NCI-H226 (cell line): ENCODE measurements at regions not wholly inside any gene's neighbourhood (a gene's known extent, or its start where the extent isn't known, plus 50 kb on each side); places are given as distances from the start of the nearest gene placed in this dataset.

Source experiments
- DNase-seq: peaks from one replicate; pipeline ENCODE4 v3.0.0-alpha.2; 2015

GRCh38 chr3:117485841-117486240 lies 776.3 kb downstream of the TUSC7 start:
- no peak for DNase-seq

DNA sequence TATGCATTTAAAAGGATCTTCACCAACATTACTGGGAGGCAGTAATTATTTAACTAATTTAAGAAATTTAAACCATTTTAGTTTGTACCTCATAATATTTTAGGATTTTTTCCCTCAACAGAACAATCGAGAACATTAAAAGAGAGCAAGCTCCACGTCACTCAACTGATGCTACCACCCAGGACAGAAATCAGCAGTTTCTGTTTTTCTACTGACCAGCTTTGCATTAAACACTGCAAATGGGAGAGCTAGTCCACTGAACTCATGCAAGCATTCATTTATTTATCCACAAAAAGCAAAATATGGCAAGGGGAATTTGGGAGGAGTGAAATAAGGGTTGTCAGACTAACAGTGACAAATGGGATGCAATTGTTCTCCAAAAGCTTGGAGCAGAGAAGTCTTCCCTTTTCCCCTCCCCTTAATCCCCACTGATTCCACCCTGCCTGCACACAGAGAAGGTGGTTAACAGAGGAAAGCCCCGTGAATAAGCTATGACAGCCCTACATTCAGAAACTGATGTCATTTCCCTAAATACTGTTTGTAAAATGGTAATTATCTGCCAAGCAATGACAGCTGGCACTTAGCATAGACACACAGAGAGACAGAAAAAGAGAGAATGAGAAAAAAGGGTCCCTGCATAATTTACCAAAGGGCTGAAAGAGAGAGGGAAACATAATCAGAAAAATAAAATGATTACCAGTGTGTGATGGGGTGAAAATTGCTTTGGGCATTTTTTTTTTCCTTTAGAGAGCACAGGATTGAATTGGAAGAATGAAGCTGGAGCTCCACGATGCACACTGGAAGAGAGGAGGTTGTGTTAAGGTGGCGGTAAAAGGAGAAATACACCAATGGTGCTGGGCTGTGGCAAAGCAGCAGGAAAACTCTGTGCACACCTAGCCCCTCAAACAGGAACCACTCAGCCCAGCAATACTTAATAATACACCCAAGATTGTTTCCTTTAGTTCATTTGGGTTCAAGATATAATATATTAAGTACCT lies 777.4 kb downstream of the TUSC7 start:
- no peak for DNase-seq

- no peak for DNase-seq
Observed at GRCh38 chr3:117488983-117489382, 779.4 kb downstream of the TUSC7 start.

DNA sequence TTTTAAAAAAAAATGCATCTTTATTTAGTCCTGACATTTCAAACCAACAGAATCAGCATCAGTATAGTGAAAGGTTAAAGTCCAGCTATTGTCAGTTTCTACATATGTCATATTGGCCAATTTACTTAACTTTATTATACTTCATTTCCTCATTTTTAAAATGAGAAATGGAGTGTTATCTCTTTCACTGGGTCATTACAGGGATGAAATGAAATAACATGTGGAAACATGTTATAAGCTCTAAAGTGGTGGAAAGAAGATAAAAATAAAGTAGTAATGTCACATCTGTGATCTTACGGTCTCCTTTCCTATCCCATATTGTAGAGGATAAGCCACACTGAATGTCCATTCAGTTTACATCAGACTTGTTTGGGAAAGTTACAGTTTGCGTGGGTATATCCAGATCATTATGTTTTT lies 780.1 kb downstream of the TUSC7 start:
- DNase-seq, result no peak

DNA sequence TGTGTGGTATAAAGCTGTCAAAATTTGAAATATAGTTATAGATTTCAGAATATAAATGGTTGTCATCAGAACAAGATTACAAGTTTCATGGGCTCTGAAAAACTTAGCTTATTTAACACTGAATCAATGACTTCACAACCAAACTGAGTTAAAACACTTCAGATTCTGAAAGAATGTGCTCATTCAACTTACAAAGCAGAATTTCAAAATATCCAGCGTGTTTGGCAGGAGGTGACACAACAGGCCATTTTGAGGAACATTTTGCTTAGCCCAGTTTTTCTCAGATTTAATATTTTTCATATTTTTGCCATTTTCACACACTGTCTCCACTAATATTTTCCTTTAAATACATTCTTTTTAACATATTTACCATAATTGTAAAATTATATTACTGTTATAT lies 781.1 kb downstream of the TUSC7 start:
- DNase-seq, result no peak

DNA sequence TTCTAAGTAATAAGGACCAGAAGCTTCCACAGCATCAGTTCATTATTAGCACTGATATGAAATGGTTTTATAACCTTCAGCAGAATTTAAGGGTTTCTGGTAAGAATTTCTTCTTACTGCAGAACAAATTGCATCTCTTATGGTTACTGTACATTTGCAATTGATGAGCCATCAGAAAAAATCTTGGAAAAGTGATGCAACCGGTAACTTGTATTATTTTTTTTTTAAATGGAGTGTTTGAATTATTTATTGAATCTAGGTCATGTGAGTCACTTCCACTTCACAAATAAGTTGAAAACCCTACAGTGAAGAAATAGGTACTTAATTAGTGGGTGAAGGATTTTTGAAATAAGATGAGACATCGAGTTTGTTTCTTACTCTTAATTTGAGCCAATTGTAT lies 786.0 kb downstream of the TUSC7 start:
- no peak for DNase-seq

DNA sequence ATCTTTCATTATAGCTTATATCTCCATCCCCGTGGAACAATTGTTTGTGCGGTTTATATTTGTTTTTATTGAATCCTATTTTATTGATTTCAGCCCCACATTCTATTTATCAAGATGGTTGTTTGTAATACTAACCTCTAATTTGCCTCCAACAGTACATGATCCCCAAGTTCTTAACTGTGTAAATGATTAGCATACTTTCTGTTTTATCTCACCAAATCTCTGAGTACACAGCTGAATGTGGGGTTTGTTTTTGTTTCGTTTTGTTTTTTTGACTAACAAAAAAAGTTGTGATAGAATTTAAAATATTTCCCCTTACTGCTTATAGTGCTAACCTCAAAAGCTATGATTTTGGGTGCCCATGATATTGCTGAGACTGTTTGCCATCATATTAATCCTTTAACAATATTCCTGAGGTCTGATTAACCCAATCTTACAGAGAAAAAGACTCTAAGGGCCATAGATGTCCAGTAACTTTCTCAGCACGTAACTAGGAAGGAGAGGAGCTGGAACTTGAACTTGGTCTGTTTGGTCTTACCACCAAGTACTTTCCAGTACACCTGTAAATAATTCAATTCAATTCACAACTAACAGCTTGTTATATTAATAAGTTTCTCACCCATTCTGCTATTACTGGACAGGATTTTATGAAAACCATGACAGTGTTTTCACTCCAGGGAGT lies 789.8 kb downstream of the TUSC7 start:
- DNase-seq, result no peak

- DNase-seq, result no peak
Observed at GRCh38 chr3:117507958-117508357, 798.4 kb downstream of the TUSC7 start.

- no peak for DNase-seq
Observed at GRCh38 chr3:117509858-117510257, 800.3 kb downstream of the TUSC7 start.

DNA sequence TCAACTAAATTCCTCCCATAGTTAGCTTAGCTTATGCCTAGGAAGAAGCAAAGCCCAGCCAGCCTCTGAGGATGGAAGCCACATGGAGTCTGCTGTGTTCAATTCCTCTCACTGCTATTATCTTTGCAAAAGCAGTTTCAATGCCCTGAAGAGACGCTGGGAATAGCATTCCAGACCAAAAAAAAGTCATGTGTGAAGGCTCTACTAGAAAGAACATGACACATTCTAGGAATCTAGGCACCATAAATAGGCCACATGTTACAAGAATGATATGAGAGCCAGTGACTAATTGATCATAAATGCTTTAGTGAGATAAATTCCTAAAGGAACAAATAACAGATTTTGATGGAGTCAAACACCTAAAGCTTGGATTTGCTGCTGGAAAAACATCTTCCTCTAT lies 800.8 kb downstream of the TUSC7 start:
- DNase-seq, result no peak

DNA sequence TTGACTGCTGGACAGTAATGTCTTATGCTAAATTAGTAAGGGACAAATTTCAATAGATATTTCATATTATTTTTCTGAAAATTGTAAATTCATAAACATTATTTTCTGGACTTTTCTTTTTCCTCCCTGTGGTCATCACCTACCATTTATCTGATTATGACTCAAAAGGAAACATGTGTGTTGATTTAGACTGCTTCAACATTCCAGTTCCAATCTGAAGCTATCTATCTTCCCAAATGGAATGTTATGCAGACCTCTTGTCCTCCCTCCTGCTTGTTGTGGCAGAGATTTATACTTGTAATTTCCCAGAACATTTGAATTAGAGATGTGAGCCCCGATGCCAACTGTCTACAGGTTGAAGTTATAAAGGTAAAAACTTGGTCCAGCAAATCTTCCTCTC lies 803.4 kb downstream of the TUSC7 start:
- no peak for DNase-seq

- no peak for DNase-seq
Observed at GRCh38 chr3:117515309-117515708, 805.7 kb downstream of the TUSC7 start.

- DNase-seq, result no peak
Observed at GRCh38 chr3:117518364-117518763, 808.8 kb downstream of the TUSC7 start.

DNA sequence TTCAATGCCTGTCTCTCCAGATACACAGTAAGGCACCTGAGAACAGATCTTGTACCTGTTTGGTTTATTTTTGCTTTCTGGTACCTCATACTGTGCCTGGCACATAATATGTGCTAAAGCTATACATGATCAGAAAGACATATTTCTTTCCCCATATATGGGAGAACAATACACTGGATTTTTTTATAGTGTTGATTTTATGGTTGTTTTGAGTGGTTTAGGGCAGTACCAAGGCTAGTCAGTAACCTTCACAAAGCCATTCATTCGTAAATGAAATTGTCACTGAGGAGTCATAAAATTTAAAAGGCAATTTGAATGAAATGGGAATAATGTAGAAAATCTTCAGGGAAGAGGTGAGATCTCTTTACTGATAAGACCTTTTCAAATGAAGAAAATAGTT lies 810.2 kb downstream of the TUSC7 start:
- no peak for DNase-seq

GRCh38 chr3:117520582-117520981 lies 811.0 kb downstream of the TUSC7 start:
- no peak for DNase-seq

DNA sequence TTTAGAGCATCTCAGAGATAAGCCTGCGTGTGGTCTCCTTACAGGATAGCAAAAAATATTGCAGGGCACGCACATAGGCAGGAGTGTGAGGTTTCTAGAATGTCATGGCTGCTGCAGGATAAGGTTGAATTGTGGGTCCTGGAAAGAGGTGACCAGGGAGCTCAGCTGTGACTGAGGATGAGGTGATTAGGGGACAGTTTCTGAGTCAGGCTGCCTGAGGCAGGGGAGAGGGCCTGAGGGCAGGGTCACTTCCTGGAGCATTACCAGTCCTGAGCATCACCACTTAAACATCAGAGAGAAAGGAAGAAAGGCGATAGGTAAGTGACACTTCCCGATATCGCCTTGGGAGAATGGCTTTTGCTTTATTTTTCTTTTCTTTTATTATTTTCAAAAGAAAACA lies 813.8 kb downstream of the TUSC7 start:
- DNase-seq, result no peak

GRCh38 chr3:117524890-117525289 lies 815.3 kb downstream of the TUSC7 start:
- DNase-seq, result no peak

- DNase-seq, result no peak
Observed at GRCh38 chr3:117526470-117527079, 817.0 kb downstream of the TUSC7 start.

DNA sequence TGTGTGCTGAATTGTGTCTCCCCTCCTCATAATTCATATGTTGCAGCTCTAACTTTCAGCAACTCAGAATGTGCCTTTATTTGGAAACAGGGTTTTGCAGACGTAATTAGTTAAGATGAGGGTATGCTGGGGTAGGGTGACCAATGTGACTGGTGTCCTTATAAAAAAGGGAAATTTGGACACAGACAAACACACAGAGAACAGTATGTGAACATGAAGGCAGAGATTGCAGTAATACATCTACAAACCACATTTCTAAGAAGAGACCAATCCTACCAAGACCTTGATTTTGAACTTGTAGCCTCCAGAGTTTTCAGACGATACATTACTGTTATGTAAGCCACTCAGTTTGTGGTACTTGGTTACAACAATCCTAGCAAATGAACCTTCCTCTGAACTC lies 817.8 kb downstream of the TUSC7 start:
- no peak for DNase-seq

- no peak for DNase-seq
Observed at GRCh38 chr3:117528688-117529087, 819.1 kb downstream of the TUSC7 start.

DNA sequence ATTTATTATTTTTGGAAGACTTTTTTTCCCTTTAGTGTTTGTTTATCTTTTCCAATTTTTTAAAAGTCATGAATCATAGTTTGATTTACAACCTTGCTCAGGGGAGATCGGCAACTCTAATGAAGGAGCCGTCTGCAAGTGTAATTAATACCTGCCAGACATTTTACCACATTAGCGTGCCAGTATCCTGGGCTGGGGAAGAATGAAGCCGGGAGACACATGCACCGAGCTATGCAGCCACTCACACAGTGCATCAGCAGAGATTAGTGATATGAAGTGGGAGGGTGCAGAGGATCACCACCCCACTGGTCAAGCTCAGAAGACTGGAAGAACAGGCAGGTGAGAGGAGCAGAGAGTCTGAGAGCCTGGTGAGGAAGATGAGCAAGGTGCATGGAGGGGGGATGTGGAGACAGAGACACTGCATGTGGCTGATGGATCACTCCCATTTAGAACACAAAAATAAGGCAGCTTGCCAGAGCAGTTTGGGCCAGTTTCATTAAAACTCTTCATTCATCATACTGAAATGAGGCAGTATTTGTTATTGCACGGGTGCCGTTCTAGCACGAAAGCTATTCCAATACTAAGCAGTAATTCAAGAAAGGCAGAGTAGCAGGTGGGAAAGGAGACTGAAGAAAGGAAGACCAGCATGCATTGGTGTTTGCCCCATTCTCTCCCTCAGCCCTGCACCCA lies 821.6 kb downstream of the TUSC7 start:
- DNase-seq, result no peak

- no peak for DNase-seq
Observed at GRCh38 chr3:117532268-117532667, 822.7 kb downstream of the TUSC7 start.

DNA sequence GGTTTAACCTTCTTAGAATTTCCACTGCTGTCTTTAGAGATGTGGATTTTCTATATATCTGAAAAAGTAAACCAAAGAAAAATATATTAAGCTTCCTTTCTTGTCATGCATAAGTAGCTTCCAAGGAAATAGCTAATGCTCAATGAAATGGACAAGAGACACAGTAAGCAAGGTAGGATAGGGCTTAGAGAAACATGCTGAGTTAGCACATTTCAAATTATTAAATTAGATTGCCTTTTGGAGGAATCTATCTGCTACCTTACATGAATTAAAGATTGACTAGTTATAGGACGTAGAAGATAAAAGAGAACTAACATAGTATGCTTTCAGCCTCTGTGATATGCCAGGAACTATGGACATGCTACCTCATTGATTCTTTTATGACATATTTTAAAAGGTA lies 824.6 kb downstream of the TUSC7 start:
- no peak for DNase-seq
